ENCODE measurements at regions not wholly inside any gene's neighbourhood (a gene's known extent, or its start where the extent isn't known, plus 50 kb on each side); places are given as distances from the start of the nearest gene placed in this dataset.

DNA sequence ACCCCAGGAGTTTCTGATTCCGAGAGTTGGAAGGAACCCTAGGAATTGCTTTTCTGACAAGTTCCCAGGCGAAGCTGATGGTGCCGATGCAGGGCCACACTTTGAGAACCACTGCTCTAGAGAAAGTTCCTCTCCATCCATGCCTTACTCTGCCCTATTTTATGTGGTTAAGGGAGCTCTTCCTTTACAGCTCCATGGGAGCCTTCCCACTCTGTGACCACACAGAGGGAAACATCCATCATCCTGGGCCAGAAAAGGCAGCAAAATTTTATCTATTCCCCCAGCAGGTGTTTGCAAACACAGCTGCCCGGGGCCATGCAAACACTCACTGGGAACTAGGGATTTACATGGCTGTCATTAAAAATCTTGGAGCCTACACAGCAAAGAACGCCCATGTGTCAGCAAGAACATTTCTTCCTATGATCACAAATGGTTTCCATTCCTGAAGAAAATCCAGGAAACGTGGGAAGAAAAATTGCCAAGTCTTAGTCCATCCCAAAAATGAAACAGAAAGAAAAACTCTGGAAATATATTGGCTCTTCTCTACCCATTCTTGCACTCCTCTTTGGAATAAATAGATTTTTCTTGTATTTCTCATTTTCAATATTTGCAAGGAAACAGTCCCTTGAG, 252.7 kb downstream of the PMP22 start (continued):
- TF ChIP-seq, protein P1, sequence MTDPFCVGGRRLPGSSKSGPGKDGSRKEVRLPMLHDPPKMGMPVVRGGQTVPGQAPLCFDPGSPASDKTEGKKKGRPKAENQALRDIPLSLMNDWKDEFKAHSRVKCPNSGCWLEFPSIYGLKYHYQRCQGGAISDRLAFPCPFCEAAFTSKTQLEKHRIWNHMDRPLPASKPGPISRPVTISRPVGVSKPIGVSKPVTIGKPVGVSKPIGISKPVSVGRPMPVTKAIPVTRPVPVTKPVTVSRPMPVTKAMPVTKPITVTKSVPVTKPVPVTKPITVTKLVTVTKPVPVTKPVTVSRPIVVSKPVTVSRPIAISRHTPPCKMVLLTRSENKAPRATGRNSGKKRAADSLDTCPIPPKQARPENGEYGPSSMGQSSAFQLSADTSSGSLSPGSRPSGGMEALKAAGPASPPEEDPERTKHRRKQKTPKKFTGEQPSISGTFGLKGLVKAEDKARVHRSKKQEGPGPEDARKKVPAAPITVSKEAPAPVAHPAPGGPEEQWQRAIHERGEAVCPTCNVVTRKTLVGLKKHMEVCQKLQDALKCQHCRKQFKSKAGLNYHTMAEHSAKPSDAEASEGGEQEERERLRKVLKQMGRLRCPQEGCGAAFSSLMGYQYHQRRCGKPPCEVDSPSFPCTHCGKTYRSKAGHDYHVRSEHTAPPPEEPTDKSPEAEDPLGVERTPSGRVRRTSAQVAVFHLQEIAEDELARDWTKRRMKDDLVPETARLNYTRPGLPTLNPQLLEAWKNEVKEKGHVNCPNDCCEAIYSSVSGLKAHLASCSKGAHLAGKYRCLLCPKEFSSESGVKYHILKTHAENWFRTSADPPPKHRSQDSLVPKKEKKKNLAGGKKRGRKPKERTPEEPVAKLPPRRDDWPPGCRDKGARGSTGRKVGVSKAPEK (CRISPR knock-in tag; IDR thresholded peaks at IDR 0.05; ENCODE audit: borderline replicate concordance): no peak
- TF ChIP-seq ZNF501 (CRISPR knock-in tag; IDR thresholded peaks at IDR 0.05) (no peak), ZNF550 (CRISPR knock-in tag; IDR thresholded peaks at IDR 0.05; ENCODE audit: borderline replicate concordance) (no peak)
- TF ChIP-seq, protein P2, sequence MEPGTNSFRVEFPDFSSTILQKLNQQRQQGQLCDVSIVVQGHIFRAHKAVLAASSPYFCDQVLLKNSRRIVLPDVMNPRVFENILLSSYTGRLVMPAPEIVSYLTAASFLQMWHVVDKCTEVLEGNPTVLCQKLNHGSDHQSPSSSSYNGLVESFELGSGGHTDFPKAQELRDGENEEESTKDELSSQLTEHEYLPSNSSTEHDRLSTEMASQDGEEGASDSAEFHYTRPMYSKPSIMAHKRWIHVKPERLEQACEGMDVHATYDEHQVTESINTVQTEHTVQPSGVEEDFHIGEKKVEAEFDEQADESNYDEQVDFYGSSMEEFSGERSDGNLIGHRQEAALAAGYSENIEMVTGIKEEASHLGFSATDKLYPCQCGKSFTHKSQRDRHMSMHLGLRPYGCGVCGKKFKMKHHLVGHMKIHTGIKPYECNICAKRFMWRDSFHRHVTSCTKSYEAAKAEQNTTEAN (CRISPR knock-in tag; conservative IDR thresholded peaks at IDR 0.05): no peak
- TF ChIP-seq, protein P3, sequence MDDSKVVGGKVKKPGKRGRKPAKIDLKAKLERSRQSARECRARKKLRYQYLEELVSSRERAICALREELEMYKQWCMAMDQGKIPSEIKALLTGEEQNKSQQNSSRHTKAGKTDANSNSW (CRISPR knock-in tag; IDR thresholded peaks at IDR 0.05; ENCODE audit: borderline replicate concordance): no peak
- TF ChIP-seq, protein P4, sequence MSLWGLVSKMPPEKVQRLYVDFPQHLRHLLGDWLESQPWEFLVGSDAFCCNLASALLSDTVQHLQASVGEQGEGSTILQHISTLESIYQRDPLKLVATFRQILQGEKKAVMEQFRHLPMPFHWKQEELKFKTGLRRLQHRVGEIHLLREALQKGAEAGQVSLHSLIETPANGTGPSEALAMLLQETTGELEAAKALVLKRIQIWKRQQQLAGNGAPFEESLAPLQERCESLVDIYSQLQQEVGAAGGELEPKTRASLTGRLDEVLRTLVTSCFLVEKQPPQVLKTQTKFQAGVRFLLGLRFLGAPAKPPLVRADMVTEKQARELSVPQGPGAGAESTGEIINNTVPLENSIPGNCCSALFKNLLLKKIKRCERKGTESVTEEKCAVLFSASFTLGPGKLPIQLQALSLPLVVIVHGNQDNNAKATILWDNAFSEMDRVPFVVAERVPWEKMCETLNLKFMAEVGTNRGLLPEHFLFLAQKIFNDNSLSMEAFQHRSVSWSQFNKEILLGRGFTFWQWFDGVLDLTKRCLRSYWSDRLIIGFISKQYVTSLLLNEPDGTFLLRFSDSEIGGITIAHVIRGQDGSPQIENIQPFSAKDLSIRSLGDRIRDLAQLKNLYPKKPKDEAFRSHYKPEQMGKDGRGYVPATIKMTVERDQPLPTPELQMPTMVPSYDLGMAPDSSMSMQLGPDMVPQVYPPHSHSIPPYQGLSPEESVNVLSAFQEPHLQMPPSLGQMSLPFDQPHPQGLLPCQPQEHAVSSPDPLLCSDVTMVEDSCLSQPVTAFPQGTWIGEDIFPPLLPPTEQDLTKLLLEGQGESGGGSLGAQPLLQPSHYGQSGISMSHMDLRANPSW (CRISPR knock-in tag; IDR thresholded peaks at IDR 0.05; ENCODE audit: borderline replicate concordance): no peak

Measured in HepG2 (cell line).